PFSK-1 (cell line): ENCODE measurements at regions not wholly inside any gene's neighbourhood (a gene's known extent, or its start where the extent isn't known, plus 50 kb on each side); places are given as distances from the start of the nearest gene placed in this dataset.

ENCODE experiments used
- FOXP2 ChIP-seq: optimal IDR thresholded peaks from 2 replicates; pipeline ENCODE3; 2011; ENCODE audit warnings: borderline replicate concordance, control low read depth, inconsistent platforms; ENCODE audit not compliant: insufficient read depth; ENCODE audit errors: extremely low read length, extremely low read depth
- POLR2AphosphoS5 ChIP-seq: IDR thresholded peaks from 2 replicates; pipeline ENCODE4 v1.6.1; 2012; ENCODE audit warnings: low read depth, mild to moderate bottlenecking, control low read depth, low read length, moderate library complexity
- REST ChIP-seq, 2 experiments: IDR thresholded peaks; 2 replicates each; pipeline versions ENCODE4 v1.6.1 to v1.8.0; 2011 to 2012; ENCODE audit warnings: low read depth in 2 of 2, low read length in 2 of 2, control low read depth in 1 of 2, inconsistent platforms in 1 of 2, mild to moderate bottlenecking in 1 of 2, moderate library complexity in 1 of 2; ENCODE audit not compliant: insufficient read depth in 1 of 2
- SIN3A ChIP-seq: IDR thresholded peaks from 2 replicates; pipeline ENCODE4 v1.6.1; 2012; ENCODE audit warnings: mild to moderate bottlenecking, low read length, moderate library complexity, borderline replicate concordance; ENCODE audit not compliant: insufficient read depth
- TAF1 ChIP-seq: IDR thresholded peaks from 2 replicates; pipeline ENCODE4 v1.6.1; 2012; ENCODE audit warnings: low read length, control low read depth, borderline replicate concordance; ENCODE audit not compliant: insufficient read depth

GRCh38 chr6:24031496-24031895, 94.5 kb upstream of the NRSN1 start:
- no peak for TF ChIP-seq SIN3A
- TF ChIP-seq TAF1 = no peak
- TF ChIP-seq POLR2AphosphoS5 = no peak
- no peak for TF ChIP-seq FOXP2
- no peak for TF ChIP-seq REST (IDR thresholded peaks at IDR 0.05; ENCODE audit: insufficient read depth in 1 of 2, low read depth in 2 of 2, low read length in 2 of 2)

- TF ChIP-seq FOXP2 (no peak), POLR2AphosphoS5 (no peak), REST (IDR thresholded peaks at IDR 0.05; ENCODE audit: insufficient read depth in 1 of 2, low read depth in 2 of 2, low read length in 2 of 2) (no peak), SIN3A (no peak), TAF1 (no peak)
Observed at GRCh38 chr6:24032896-24033688, 92.9 kb upstream of the NRSN1 start.

- no peak for TF ChIP-seq SIN3A
- TF ChIP-seq TAF1 = no peak
- TF ChIP-seq REST (IDR thresholded peaks at IDR 0.05; ENCODE audit: insufficient read depth in 1 of 2, low read depth in 2 of 2, low read length in 2 of 2) = no peak
- no peak for TF ChIP-seq POLR2AphosphoS5
- TF ChIP-seq FOXP2 = no peak
Observed at GRCh38 chr6:24043848-24044247, 82.2 kb upstream of the NRSN1 start.

GRCh38 chr6:24051942-24052589, 73.9 kb upstream of the NRSN1 start:
- TF ChIP-seq REST (IDR thresholded peaks at IDR 0.05; ENCODE audit: insufficient read depth in 1 of 2, low read depth in 2 of 2, low read length in 2 of 2) (no peak), POLR2AphosphoS5 (no peak), SIN3A (no peak), TAF1 (no peak), FOXP2 (no peak)

GRCh38 chr6:24052590-24052961, 73.4 kb upstream of the NRSN1 start:
- no peak for TF ChIP-seq SIN3A
- no peak for TF ChIP-seq REST (IDR thresholded peaks at IDR 0.05; ENCODE audit: insufficient read depth in 1 of 2, low read depth in 2 of 2, low read length in 2 of 2)
- no peak for TF ChIP-seq FOXP2
- no peak for TF ChIP-seq POLR2AphosphoS5
- TF ChIP-seq TAF1 = no peak
